Loucy (cell line): ENCODE measurements at regions not wholly inside any gene's neighbourhood (a gene's known extent, or its start where the extent isn't known, plus 50 kb on each side); places are given as distances from the start of the nearest gene placed in this dataset.
A peak's percentile ranks its signal among the peaks of the same experiment; 100 is the strongest.

Experiments used
- H2AFZ ChIP-seq: fragments of 200-600 bp; sonication (generic); 2 replicates; pipeline ENCODE4 v1.6.0; 2016; ENCODE audit warnings: antibody characterized with exemption, mild to moderate bottlenecking, low read length, moderate library complexity
- H3F3A ChIP-seq: fragments of 200-600 bp; 2 replicates; pipeline ENCODE4 v1.6.0; 2016; ENCODE audit warnings: antibody characterized with exemption, low read depth, mild to moderate bottlenecking
- H3K27me3 ChIP-seq: fragments of 200-600 bp; sonication (generic); 2 replicates; pipeline ENCODE4 v1.6.1; 2014; ENCODE audit warnings: low read length, mild to moderate bottlenecking; ENCODE audit not compliant: insufficient read depth, poor library complexity, severe bottlenecking
- H3K36me3 ChIP-seq: fragments of 200-600 bp; sonication (generic); 2 replicates; pipeline ENCODE4 v1.6.1; 2016; ENCODE audit warnings: low read length; ENCODE audit not compliant: insufficient read depth
- H3K4me1 ChIP-seq: fragments of 200-600 bp; sonication (generic); 2 replicates; pipeline ENCODE4 v1.5.1; 2014; ENCODE audit warnings: low read length, mild to moderate bottlenecking; ENCODE audit not compliant: insufficient read depth, poor library complexity, severe bottlenecking
- H3K4me2 ChIP-seq: fragments of 200-600 bp; sonication (generic); 2 replicates; pipeline ENCODE4 v1.6.0; 2014; ENCODE audit warnings: antibody characterized with exemption, low read length, low read depth, mild to moderate bottlenecking; ENCODE audit not compliant: poor library complexity, severe bottlenecking
- H3K4me3 ChIP-seq: fragments of 200-600 bp; sonication (generic); 2 replicates; pipeline ENCODE4 v1.5.1; 2014; ENCODE audit warnings: low read length, mild to moderate bottlenecking, mixed read lengths; ENCODE audit not compliant: poor library complexity, severe bottlenecking
- H3K79me2 ChIP-seq: fragments of 200-600 bp; sonication (generic); 2 replicates; pipeline ENCODE4 v1.6.1; 2014; ENCODE audit warnings: low read length; ENCODE audit not compliant: insufficient read depth
- H3K9ac ChIP-seq: fragments of 200-600 bp; sonication (generic); 2 replicates; pipeline ENCODE4 v1.6.0; 2014; ENCODE audit warnings: mild to moderate bottlenecking, low read depth, low read length, moderate library complexity; ENCODE audit not compliant: poor library complexity, severe bottlenecking
- H3K9me2 ChIP-seq: fragments of 200-600 bp; sonication (generic); replicated peaks from 2 replicates; pipeline ENCODE4 v1.6.1; 2016; ENCODE audit warnings: low read depth, low read length, mixed read lengths
- H3K9me3 ChIP-seq: fragments of 200-600 bp; sonication (generic); 2 replicates; pipeline ENCODE4 v1.6.1; 2014; ENCODE audit warnings: mild to moderate bottlenecking, antibody characterized with exemption, low read length, low read depth; ENCODE audit not compliant: insufficient read depth
- H4K20me1 ChIP-seq: fragments of 200-600 bp; sonication (generic); 2 replicates; pipeline ENCODE4 v1.6.0; 2014; ENCODE audit warnings: antibody characterized with exemption, low read length, mild to moderate bottlenecking; ENCODE audit not compliant: insufficient read depth, poor library complexity, severe bottlenecking
- EZH2phosphoT487 ChIP-seq: fragments of 200-600 bp; IDR thresholded peaks from 2 replicates; pipeline ENCODE4 v1.6.1; 2018; ENCODE audit warnings: antibody characterized with exemption, mild to moderate bottlenecking, moderate library complexity, borderline replicate concordance
- TF ChIP-seq, protein P1 (sequence below): fragments of 200-600 bp; sonication (generic); conservative IDR thresholded peaks from 2 replicates; pipeline ENCODE4 v1.5.1; 2014; ENCODE audit warnings: mild to moderate bottlenecking, antibody characterized with exemption, low read length

DNA sequence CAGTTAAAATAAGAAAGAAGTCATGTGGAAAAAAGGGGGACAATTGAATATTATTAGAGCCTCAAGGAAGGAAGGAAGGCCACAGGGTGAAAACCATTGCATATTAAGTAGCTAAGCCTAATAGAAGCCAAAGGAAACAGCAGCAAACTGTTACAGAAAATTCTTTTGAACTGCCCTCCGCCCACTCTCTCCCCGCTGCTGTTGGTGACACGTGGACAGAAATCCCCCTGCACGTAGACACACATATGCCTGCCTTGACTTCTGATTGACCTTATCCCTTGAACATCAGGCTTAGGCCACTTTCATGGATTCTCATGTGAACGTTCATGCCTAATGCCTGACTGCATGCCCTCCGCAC, 229.1 kb downstream of the KCNRG start:
- Histone ChIP-seq H3K9me3 (no peaks in the 10 kb centered on the region), H3K9me2 (no peaks in the 10 kb centered on the region), H3F3A (no peaks in the 10 kb centered on the region), H4K20me1 (no peaks in the 10 kb centered on the region), H2AFZ (no peak overlapping the region), H3K36me3 (no peaks in the 10 kb centered on the region), H3K4me1 (peaks cover 39% of the 10 kb centered on the region), H3K4me2 (peak overlapping the region; percentile 37), H3K4me3 (no peak overlapping the region), H3K9ac (no peak overlapping the region), H3K79me2 (peaks cover 78% of the 10 kb centered on the region), H3K27me3 (no peaks in the 10 kb centered on the region)
- TF ChIP-seq, protein P1, sequence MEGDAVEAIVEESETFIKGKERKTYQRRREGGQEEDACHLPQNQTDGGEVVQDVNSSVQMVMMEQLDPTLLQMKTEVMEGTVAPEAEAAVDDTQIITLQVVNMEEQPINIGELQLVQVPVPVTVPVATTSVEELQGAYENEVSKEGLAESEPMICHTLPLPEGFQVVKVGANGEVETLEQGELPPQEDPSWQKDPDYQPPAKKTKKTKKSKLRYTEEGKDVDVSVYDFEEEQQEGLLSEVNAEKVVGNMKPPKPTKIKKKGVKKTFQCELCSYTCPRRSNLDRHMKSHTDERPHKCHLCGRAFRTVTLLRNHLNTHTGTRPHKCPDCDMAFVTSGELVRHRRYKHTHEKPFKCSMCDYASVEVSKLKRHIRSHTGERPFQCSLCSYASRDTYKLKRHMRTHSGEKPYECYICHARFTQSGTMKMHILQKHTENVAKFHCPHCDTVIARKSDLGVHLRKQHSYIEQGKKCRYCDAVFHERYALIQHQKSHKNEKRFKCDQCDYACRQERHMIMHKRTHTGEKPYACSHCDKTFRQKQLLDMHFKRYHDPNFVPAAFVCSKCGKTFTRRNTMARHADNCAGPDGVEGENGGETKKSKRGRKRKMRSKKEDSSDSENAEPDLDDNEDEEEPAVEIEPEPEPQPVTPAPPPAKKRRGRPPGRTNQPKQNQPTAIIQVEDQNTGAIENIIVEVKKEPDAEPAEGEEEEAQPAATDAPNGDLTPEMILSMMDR = no peak
- no peak for TF ChIP-seq EZH2phosphoT487

DNA sequence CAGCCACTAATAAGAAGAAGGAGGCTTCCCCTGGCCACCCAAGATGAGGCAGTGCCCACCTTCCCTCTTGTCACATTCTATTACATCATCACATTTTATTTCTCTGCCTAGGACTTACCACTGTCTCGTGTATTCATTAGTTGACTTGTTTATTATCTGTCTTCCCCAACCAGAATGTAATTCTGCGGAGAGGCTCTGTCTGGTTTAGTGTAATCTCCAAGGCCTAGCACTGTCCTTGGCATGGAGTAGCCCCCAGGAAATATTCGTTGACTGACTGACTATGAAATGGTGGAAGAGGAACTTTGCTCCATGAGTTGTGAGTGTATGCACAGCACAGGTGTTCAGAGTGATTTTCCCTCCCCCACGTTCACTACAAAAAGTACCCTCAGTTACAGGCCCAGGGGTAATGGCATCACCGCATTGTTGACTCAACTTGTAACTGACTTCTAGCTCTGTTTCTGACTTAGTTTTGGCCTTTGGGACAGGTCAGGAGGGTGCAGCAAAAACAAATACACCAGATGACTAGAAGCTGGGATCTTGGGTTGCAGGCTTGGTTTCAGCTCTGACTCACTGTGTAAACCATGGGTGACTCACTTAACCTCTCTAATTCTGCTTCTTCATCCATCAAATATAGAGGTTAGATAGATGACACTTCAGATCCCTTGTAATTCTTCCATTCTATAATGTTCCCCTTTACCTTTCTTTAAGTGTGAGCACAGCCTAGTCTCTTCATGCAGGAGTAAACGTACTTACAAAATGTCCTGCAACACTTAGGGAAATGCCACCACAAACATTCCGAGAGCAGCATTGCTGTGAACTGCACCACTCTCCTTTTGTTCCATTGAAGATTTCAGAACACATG, 229.7 kb downstream of the KCNRG start:
- H3K9me2 ChIP-seq = no peaks in the 10 kb centered on the region
- no peaks in the 10 kb centered on the region for H3K36me3 ChIP-seq
- peaks cover 79% of the 10 kb centered on the region for H3K79me2 ChIP-seq
- H3K4me1 ChIP-seq = peaks cover 46% of the 10 kb centered on the region
- no peaks in the 10 kb centered on the region for H3F3A ChIP-seq
- H3K9ac ChIP-seq = no peak overlapping the region
- H3K4me3 ChIP-seq = no peak overlapping the region
- peak overlapping the region; percentile 37 for H3K4me2 ChIP-seq
- no peaks in the 10 kb centered on the region for H3K9me3 ChIP-seq
- no peaks in the 10 kb centered on the region for H3K27me3 ChIP-seq
- no peaks in the 10 kb centered on the region for H4K20me1 ChIP-seq
- no peak for TF ChIP-seq EZH2phosphoT487
- TF ChIP-seq, protein P1 = no peak
- H2AFZ ChIP-seq = no peak overlapping the region

DNA sequence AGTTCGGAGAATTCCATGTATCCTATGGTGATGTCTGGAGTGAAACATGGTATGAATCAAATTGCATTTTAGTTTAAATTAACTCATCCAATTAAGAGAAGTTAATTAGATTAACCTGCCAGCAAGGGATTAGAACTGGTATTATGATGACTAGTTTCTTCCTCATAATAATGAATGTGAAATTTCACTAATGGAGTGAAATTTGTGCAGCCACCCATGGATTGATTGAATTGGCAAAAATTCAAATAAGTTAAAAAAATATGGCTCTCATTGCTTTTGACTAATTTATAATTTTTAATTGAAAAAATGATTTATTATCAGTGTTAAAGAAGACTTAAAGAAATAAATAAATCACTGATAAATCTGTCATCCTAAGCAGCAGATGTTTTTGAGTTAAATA, 232.0 kb downstream of the KCNRG start:
- no peaks in the 10 kb centered on the region for H3K36me3 ChIP-seq

More for the DNA sequence above, 232.0 kb downstream of the KCNRG start:
- no peak overlapping the region for H3K9ac ChIP-seq
- H3K9me2 ChIP-seq = no peaks in the 10 kb centered on the region
- no peak overlapping the region for H3K4me3 ChIP-seq
- no peaks in the 10 kb centered on the region for H3F3A ChIP-seq
- H3K4me1 ChIP-seq = peaks cover 57% of the 10 kb centered on the region
- no peak overlapping the region for H3K4me2 ChIP-seq
- no peak for TF ChIP-seq EZH2phosphoT487
- TF ChIP-seq, protein P1 = no peak
- peaks cover 84% of the 10 kb centered on the region for H3K79me2 ChIP-seq
- no peaks in the 10 kb centered on the region for H3K9me3 ChIP-seq
- H2AFZ ChIP-seq = no peak overlapping the region
- H4K20me1 ChIP-seq = no peaks in the 10 kb centered on the region
- no peaks in the 10 kb centered on the region for H3K27me3 ChIP-seq
